ENCODE measurements at regions not wholly inside any gene's neighbourhood (a gene's known extent, or its start where the extent isn't known, plus 50 kb on each side); places are given as distances from the start of the nearest gene placed in this dataset.
"Not testable (repeated sequence)": the region's sequence is repeated elsewhere in the genome, so short reads cannot be mapped to it uniquely, and the experiment has no call there.

GRCh38 chr15:24352777-24353176 lies 322.8 kb upstream of the NPAP1 start:
- not testable (repeated sequence) for TF ChIP-seq CTCF (conservative IDR thresholded peaks at IDR 0.05; ENCODE audit: low read depth, low read length); EZH2 (IDR thresholded peaks at IDR 0.05; ENCODE audit: low read length, unreplicated experiment)
